ENCODE measurements at regions not wholly inside any gene's neighbourhood (a gene's known extent, or its start where the extent isn't known, plus 50 kb on each side); places are given as distances from the start of the nearest gene placed in this dataset.
"Not testable (repeated sequence)": the region's sequence is repeated elsewhere in the genome, so short reads cannot be mapped to it uniquely, and the experiment has no call there.

- Histone ChIP-seq H3K9me2 (replicated peaks; ENCODE audit: insufficient read depth, low read length) (no peaks in the 10 kb centered on the region), H3K9ac (ENCODE audit: low read length) (no peak overlapping the region), H3K4me3 (ENCODE audit: low read length) (no peak overlapping the region), H3K9me3 (ENCODE audit: low read length) (no peaks in the 10 kb centered on the region), H3K79me2 (ENCODE audit: low read length) (no peaks in the 10 kb centered on the region), H3K27me3 (ENCODE audit: low read length) (no peaks in the 10 kb centered on the region), H3K27ac (ENCODE audit: low read length) (no peak overlapping the region), H3K4me2 (ENCODE audit: low read depth, low read length, poor library complexity, severe bottlenecking) (no peak overlapping the region), H3K4me1 (ENCODE audit: low read length) (no peaks in the 10 kb centered on the region), H3K36me3 (ENCODE audit: insufficient read depth, low read length) (no peaks in the 10 kb centered on the region), H4K20me1 (ENCODE audit: insufficient read depth, low read depth, low read length) (no peaks in the 10 kb centered on the region), H2AFZ (ENCODE audit: low read length) (no peak overlapping the region)
- no peak for DNase-seq
Observed at GRCh38 chr2:47283659-47284058, 85.5 kb upstream of the EPCAM start.

GRCh38 chr2:47282621-47283272 is 86.4 kb upstream of the EPCAM start:
- Histone ChIP-seq H3K9ac (ENCODE audit: low read length) (no peak overlapping the region), H3K36me3 (ENCODE audit: insufficient read depth, low read length) (no peaks in the 10 kb centered on the region), H4K20me1 (ENCODE audit: insufficient read depth, low read depth, low read length) (no peaks in the 10 kb centered on the region), H3K9me3 (ENCODE audit: low read length) (no peaks in the 10 kb centered on the region), H2AFZ (ENCODE audit: low read length) (no peak overlapping the region), H3K4me1 (ENCODE audit: low read length) (no peaks in the 10 kb centered on the region), H3K9me2 (replicated peaks; ENCODE audit: insufficient read depth, low read length) (no peaks in the 10 kb centered on the region), H3K27me3 (ENCODE audit: low read length) (no peaks in the 10 kb centered on the region), H3K4me3 (ENCODE audit: low read length) (no peak overlapping the region), H3K27ac (ENCODE audit: low read length) (no peak overlapping the region), H3K79me2 (ENCODE audit: low read length) (no peaks in the 10 kb centered on the region), H3K4me2 (ENCODE audit: low read depth, low read length, poor library complexity, severe bottlenecking) (no peak overlapping the region)
- peak; percentile 32 for DNase-seq

- H3K27ac ChIP-seq (ENCODE audit: low read length); H4K20me1 ChIP-seq (ENCODE audit: insufficient read depth, low read depth, low read length); DNase-seq; H3K4me1 ChIP-seq (ENCODE audit: low read length); H3K9me3 ChIP-seq (ENCODE audit: low read length); H3K9me2 ChIP-seq (replicated peaks; ENCODE audit: insufficient read depth, low read length); H3K27me3 ChIP-seq (ENCODE audit: low read length); H3K4me2 ChIP-seq (ENCODE audit: low read depth, low read length, poor library complexity, severe bottlenecking); H3K36me3 ChIP-seq (ENCODE audit: insufficient read depth, low read length); H3K79me2 ChIP-seq (ENCODE audit: low read length); H3K4me3 ChIP-seq (ENCODE audit: low read length); H2AFZ ChIP-seq (ENCODE audit: low read length); H3K9ac ChIP-seq (ENCODE audit: low read length): not testable (repeated sequence)
Observed at GRCh38 chr2:47279525-47279924, 89.6 kb upstream of the EPCAM start.

- Histone ChIP-seq H3K9me3 (ENCODE audit: low read length) (no peaks in the 10 kb centered on the region), H3K9me2 (replicated peaks; ENCODE audit: insufficient read depth, low read length) (no peaks in the 10 kb centered on the region), H3K36me3 (ENCODE audit: insufficient read depth, low read length) (no peaks in the 10 kb centered on the region), H3K27me3 (ENCODE audit: low read length) (no peaks in the 10 kb centered on the region), H3K4me3 (ENCODE audit: low read length) (no peak overlapping the region), H3K4me1 (ENCODE audit: low read length) (no peaks in the 10 kb centered on the region), H4K20me1 (ENCODE audit: insufficient read depth, low read depth, low read length) (no peaks in the 10 kb centered on the region), H3K27ac (ENCODE audit: low read length) (no peak overlapping the region), H2AFZ (ENCODE audit: low read length) (no peak overlapping the region), H3K9ac (ENCODE audit: low read length) (no peak overlapping the region), H3K79me2 (ENCODE audit: low read length) (no peaks in the 10 kb centered on the region), H3K4me2 (ENCODE audit: low read depth, low read length, poor library complexity, severe bottlenecking) (no peak overlapping the region)
- peak; percentile 41 for DNase-seq
Observed at GRCh38 chr2:47277987-47278386, 91.1 kb upstream of the EPCAM start.

- Histone ChIP-seq H3K9me3 (ENCODE audit: low read length) (no peaks in the 10 kb centered on the region), H3K9ac (ENCODE audit: low read length) (no peak overlapping the region), H2AFZ (ENCODE audit: low read length) (no peak overlapping the region), H4K20me1 (ENCODE audit: insufficient read depth, low read depth, low read length) (no peaks in the 10 kb centered on the region), H3K4me3 (ENCODE audit: low read length) (no peak overlapping the region), H3K27ac (ENCODE audit: low read length) (no peak overlapping the region), H3K4me2 (ENCODE audit: low read depth, low read length, poor library complexity, severe bottlenecking) (no peak overlapping the region), H3K79me2 (ENCODE audit: low read length) (no peaks in the 10 kb centered on the region), H3K4me1 (ENCODE audit: low read length) (peaks cover 4% of the 10 kb centered on the region), H3K27me3 (ENCODE audit: low read length) (no peaks in the 10 kb centered on the region), H3K9me2 (replicated peaks; ENCODE audit: insufficient read depth, low read length) (no peaks in the 10 kb centered on the region), H3K36me3 (ENCODE audit: insufficient read depth, low read length) (no peaks in the 10 kb centered on the region)
- DNase-seq = no peak
Observed at GRCh38 chr2:47277187-47277586, 91.9 kb upstream of the EPCAM start.

- H3K36me3 ChIP-seq (ENCODE audit: insufficient read depth, low read length) = no peaks in the 10 kb centered on the region
- no peak overlapping the region for H3K4me3 ChIP-seq (ENCODE audit: low read length)
- H3K9me3 ChIP-seq (ENCODE audit: low read length) = no peaks in the 10 kb centered on the region
- no peak overlapping the region for H3K27ac ChIP-seq (ENCODE audit: low read length)
- H2AFZ ChIP-seq (ENCODE audit: low read length) = no peak overlapping the region
- no peaks in the 10 kb centered on the region for H4K20me1 ChIP-seq (ENCODE audit: insufficient read depth, low read depth, low read length)
- no peak for DNase-seq
- no peaks in the 10 kb centered on the region for H3K27me3 ChIP-seq (ENCODE audit: low read length)
- no peaks in the 10 kb centered on the region for H3K9me2 ChIP-seq (replicated peaks; ENCODE audit: insufficient read depth, low read length)
- no peak overlapping the region for H3K9ac ChIP-seq (ENCODE audit: low read length)
- peaks cover 15% of the 10 kb centered on the region for H3K4me1 ChIP-seq (ENCODE audit: low read length)
- H3K79me2 ChIP-seq (ENCODE audit: low read length) = no peaks in the 10 kb centered on the region
- no peak overlapping the region for H3K4me2 ChIP-seq (ENCODE audit: low read depth, low read length, poor library complexity, severe bottlenecking)
Observed at GRCh38 chr2:47276061-47276460, 93.0 kb upstream of the EPCAM start.

- Histone ChIP-seq H3K4me2 (ENCODE audit: low read depth, low read length, poor library complexity, severe bottlenecking) (no peak overlapping the region), H3K4me1 (ENCODE audit: low read length) (peaks cover 17% of the 10 kb centered on the region), H3K9me3 (ENCODE audit: low read length) (no peaks in the 10 kb centered on the region), H3K9ac (ENCODE audit: low read length) (no peak overlapping the region), H2AFZ (ENCODE audit: low read length) (no peak overlapping the region), H3K27ac (ENCODE audit: low read length) (no peak overlapping the region), H3K9me2 (replicated peaks; ENCODE audit: insufficient read depth, low read length) (no peaks in the 10 kb centered on the region), H4K20me1 (ENCODE audit: insufficient read depth, low read depth, low read length) (no peaks in the 10 kb centered on the region), H3K79me2 (ENCODE audit: low read length) (no peaks in the 10 kb centered on the region), H3K4me3 (ENCODE audit: low read length) (no peak overlapping the region), H3K27me3 (ENCODE audit: low read length) (no peaks in the 10 kb centered on the region), H3K36me3 (ENCODE audit: insufficient read depth, low read length) (no peaks in the 10 kb centered on the region)
- DNase-seq = peak; percentile 34
Observed at GRCh38 chr2:47274054-47274782, 94.9 kb upstream of the EPCAM start.

- H3K9me3 ChIP-seq (ENCODE audit: low read length) = no peaks in the 10 kb centered on the region
- no peaks in the 10 kb centered on the region for H3K9me2 ChIP-seq (replicated peaks; ENCODE audit: insufficient read depth, low read length)
- no peaks in the 10 kb centered on the region for H3K27me3 ChIP-seq (ENCODE audit: low read length)
- H4K20me1 ChIP-seq (ENCODE audit: insufficient read depth, low read depth, low read length) = no peaks in the 10 kb centered on the region
- H3K4me3 ChIP-seq (ENCODE audit: low read length) = peak overlapping the region; percentile 69; the same call in 1 of the 2 replicates
- no peaks in the 10 kb centered on the region for H3K36me3 ChIP-seq (ENCODE audit: insufficient read depth, low read length)
- H3K4me1 ChIP-seq (ENCODE audit: low read length) = peaks cover 17% of the 10 kb centered on the region
- DNase-seq = peak; percentile 39
- H3K4me2 ChIP-seq (ENCODE audit: low read depth, low read length, poor library complexity, severe bottlenecking) = peak overlapping the region; percentile 75
- H3K79me2 ChIP-seq (ENCODE audit: low read length) = no peaks in the 10 kb centered on the region
- no peak overlapping the region for H3K9ac ChIP-seq (ENCODE audit: low read length)
- no peak overlapping the region; the same call in 1 of the 2 replicates for H2AFZ ChIP-seq (ENCODE audit: low read length)
- H3K27ac ChIP-seq (ENCODE audit: low read length) = no peak overlapping the region
Observed at GRCh38 chr2:47272905-47273758, 96.0 kb upstream of the EPCAM start.
